ENCODE measurements at regions not wholly inside any gene's neighbourhood (a gene's known extent, or its start where the extent isn't known, plus 50 kb on each side); places are given as distances from the start of the nearest gene placed in this dataset.

- no peaks in the 10 kb centered on the region for H3F3A ChIP-seq (replicated peaks; ENCODE audit: insufficient read depth)
- H3K36me3 ChIP-seq (replicated peaks in 1 of 2; ENCODE audit: control insufficient read depth in 1 of 2, insufficient read depth in 2 of 2, low read length in 1 of 2), result no peaks in the 10 kb centered on the region
- H3K4me2 ChIP-seq, result no peak overlapping the region
- H3K9me2 ChIP-seq, result no peaks in the 10 kb centered on the region
- H3K79me2 ChIP-seq (ENCODE audit: insufficient read depth), result no peaks in the 10 kb centered on the region
- no peaks in the 10 kb centered on the region for H3K4me1 ChIP-seq (ENCODE audit: control insufficient read depth in 1 of 2, insufficient read depth in 2 of 2, low read depth in 1 of 2, low read length in 1 of 2)
- no peaks in the 10 kb centered on the region for H3K9me3 ChIP-seq
- no peak overlapping the region for H3K27ac ChIP-seq (ENCODE audit: low read depth in 2 of 2, low read length in 1 of 2)
- H4K20me1 ChIP-seq (ENCODE audit: insufficient read depth), result no peaks in the 10 kb centered on the region
- WGBS (ENCODE audit: low lambda C conversion rate), result 4% methylated on average over 2 of the region's 2 CpGs
- TF ChIP-seq ZBTB33 (IDR thresholded peaks at IDR 0.05; ENCODE audit: borderline replicate concordance, low read depth) (no peak), JUND (IDR thresholded peaks at IDR 0.05) (no peak), RAD21 (IDR thresholded peaks at IDR 0.05; ENCODE audit: low read length) (no peak), GABPA (IDR thresholded peaks at IDR 0.05; ENCODE audit: low read depth) (no peak), EZH2phosphoT487 (IDR thresholded peaks at IDR 0.05; ENCODE audit: borderline replicate concordance, low read depth) (no peak), MEF2A (IDR thresholded peaks at IDR 0.05; ENCODE audit: borderline replicate concordance, low read depth) (no peak), POLR2AphosphoS5 (IDR thresholded peaks at IDR 0.05; ENCODE audit: low read depth, low read length) (no peak), USF1 (IDR thresholded peaks at IDR 0.05; ENCODE audit: borderline replicate concordance, low read depth) (no peak)
- no peak overlapping the region for H3K9ac ChIP-seq
- no peak overlapping the region for H3K4me3 ChIP-seq (ENCODE audit: low read depth in 2 of 2, low read length in 1 of 2)
- no peak for DNase-seq
- ChIA-PET POLR2A (no interaction called here), CTCF (interaction anchor here (1.0 kb wide), 1 partner anchor 704 kb away, joined by 3 read pairs; no protein-coding TSS in a partner anchor)
- no peak overlapping the region for H2AFZ ChIP-seq (ENCODE audit: low read depth)
- H3K27me3 ChIP-seq (ENCODE audit: insufficient read depth), result no peaks in the 10 kb centered on the region
Observed at GRCh38 chr14:54010981-54011380, 54.4 kb upstream of the BMP4 start.

- no peaks in the 10 kb centered on the region for H3K79me2 ChIP-seq (ENCODE audit: insufficient read depth)
- no peak overlapping the region for H3K4me3 ChIP-seq (ENCODE audit: low read depth in 2 of 2, low read length in 1 of 2)
- no peaks in the 10 kb centered on the region for H3K27me3 ChIP-seq (ENCODE audit: insufficient read depth)
- no peak overlapping the region for H3K9ac ChIP-seq
- 13% methylated on average over 2 of the region's 2 CpGs for WGBS (ENCODE audit: low lambda C conversion rate)
- H3K9me3 ChIP-seq, result no peaks in the 10 kb centered on the region
- DNase-seq, result no peak
- no peak overlapping the region for H2AFZ ChIP-seq (ENCODE audit: low read depth)
- CTCF ChIA-PET, result interaction anchor here (0.6 kb wide), 1 partner anchor 68 kb away, joined by 5 read pairs; no protein-coding TSS in a partner anchor
- TF ChIP-seq MEF2A (IDR thresholded peaks at IDR 0.05; ENCODE audit: borderline replicate concordance, low read depth), result no peak
- TF ChIP-seq GABPA (IDR thresholded peaks at IDR 0.05; ENCODE audit: low read depth), result no peak
- TF ChIP-seq NFIC (IDR thresholded peaks at IDR 0.05; ENCODE audit: borderline replicate concordance), result no peak
- no peaks in the 10 kb centered on the region for H3F3A ChIP-seq (replicated peaks; ENCODE audit: insufficient read depth)
- no peak overlapping the region for H3K27ac ChIP-seq (ENCODE audit: low read depth in 2 of 2, low read length in 1 of 2)
- H3K4me1 ChIP-seq (ENCODE audit: control insufficient read depth in 1 of 2, insufficient read depth in 2 of 2, low read depth in 1 of 2, low read length in 1 of 2), result no peaks in the 10 kb centered on the region
- H3K9me2 ChIP-seq, result no peaks in the 10 kb centered on the region
- H3K36me3 ChIP-seq (replicated peaks in 1 of 2; ENCODE audit: control insufficient read depth in 1 of 2, insufficient read depth in 2 of 2, low read length in 1 of 2), result no peaks in the 10 kb centered on the region
- POLR2A ChIA-PET, result no interaction called here
- H4K20me1 ChIP-seq (ENCODE audit: insufficient read depth), result no peaks in the 10 kb centered on the region
- no peak overlapping the region for H3K4me2 ChIP-seq
Observed at GRCh38 chr14:54023027-54023426, 66.4 kb upstream of the BMP4 start.

- ChIA-PET CTCF (interaction anchor here (0.5 kb wide), 1 partner anchor 136 kb away, joined by 3 read pairs; no protein-coding TSS in a partner anchor), POLR2A (no interaction called here)
- H3K4me1 ChIP-seq (ENCODE audit: control insufficient read depth in 1 of 2, insufficient read depth in 2 of 2, low read depth in 1 of 2, low read length in 1 of 2), result no peaks in the 10 kb centered on the region
- H3K9me3 ChIP-seq, result no peaks in the 10 kb centered on the region
- H3K36me3 ChIP-seq (replicated peaks in 1 of 2; ENCODE audit: control insufficient read depth in 1 of 2, insufficient read depth in 2 of 2, low read length in 1 of 2), result no peaks in the 10 kb centered on the region
- H3K4me3 ChIP-seq (ENCODE audit: low read depth in 2 of 2, low read length in 1 of 2), result no peak overlapping the region
- H3F3A ChIP-seq (replicated peaks; ENCODE audit: insufficient read depth), result no peaks in the 10 kb centered on the region
- no peak overlapping the region for H3K4me2 ChIP-seq
- no peaks in the 10 kb centered on the region for H3K79me2 ChIP-seq (ENCODE audit: insufficient read depth)
- no peaks in the 10 kb centered on the region for H3K9me2 ChIP-seq
- peak; percentile 6 for DNase-seq
- H3K27me3 ChIP-seq (ENCODE audit: insufficient read depth), result no peaks in the 10 kb centered on the region
- 0% methylated on average over 1 of the region's 1 CpG for WGBS (ENCODE audit: low lambda C conversion rate)
- no peak overlapping the region for H3K27ac ChIP-seq (ENCODE audit: low read depth in 2 of 2, low read length in 1 of 2)
- H3K9ac ChIP-seq, result no peak overlapping the region
- TF ChIP-seq CTCF (IDR thresholded peaks at IDR 0.05), result peak; percentile 51
- TF ChIP-seq MEF2A (IDR thresholded peaks at IDR 0.05; ENCODE audit: borderline replicate concordance, low read depth), result no peak
- peak; percentile 44 for TF ChIP-seq SMC3 (IDR thresholded peaks at IDR 0.05; ENCODE audit: low read depth, low read length)
- peak; percentile 39 for TF ChIP-seq RAD21 (IDR thresholded peaks at IDR 0.05; ENCODE audit: low read length)
- H2AFZ ChIP-seq (ENCODE audit: low read depth), result no peak overlapping the region
- H4K20me1 ChIP-seq (ENCODE audit: insufficient read depth), result no peaks in the 10 kb centered on the region
Observed at GRCh38 chr14:54025661-54026060, 69.0 kb upstream of the BMP4 start.

Data from SK-N-SH (cell line).